CD14-positive monocyte (primary cell): ENCODE measurements at regions not wholly inside any gene's neighbourhood (a gene's known extent, or its start where the extent isn't known, plus 50 kb on each side); places are given as distances from the start of the nearest gene placed in this dataset.
"Not testable (repeated sequence)": the region's sequence is repeated elsewhere in the genome, so short reads cannot be mapped to it uniquely, and the experiment has no call there.

Source experiments
- DNase-seq, 3 donors: peaks; one replicate each; pipeline ENCODE4 v3.0.0-alpha.2; 2011 to 2022
- H2AFZ ChIP-seq: 2 replicates; pipeline ENCODE4 v1.6.0; 2012; ENCODE audit warnings: mild to moderate bottlenecking, low read depth, low read length, inconsistent platforms; ENCODE audit not compliant: insufficient read depth, poor library complexity, severe bottlenecking
- H3K27ac ChIP-seq, 2 donors: 1 replicate in 1 of 2; 2 replicates in 1 of 2; pipeline ENCODE4 v1.5.1; 2012 to 2013; ENCODE audit warnings: low read length in 2 of 2, control low read depth in 1 of 2, inconsistent platforms in 1 of 2, low read depth in 1 of 2, mild to moderate bottlenecking in 1 of 2
- H3K27me3 ChIP-seq, 2 donors: one replicate each; pipeline versions ENCODE4 v1.6.0 to v1.6.1; 2011 to 2013; ENCODE audit warnings: low read length in 2 of 2; ENCODE audit not compliant: control insufficient read depth in 2 of 2, insufficient read depth in 2 of 2
- H3K36me3 ChIP-seq, 2 donors: replicated peaks in 1 of 2; 1 replicate in 1 of 2; 2 replicates in 1 of 2; pipeline versions ENCODE4 v1.5.1 to v1.6.1; 2012 to 2013; ENCODE audit warnings: low read length in 2 of 2, control low read depth in 1 of 2, inconsistent platforms in 1 of 2, mild to moderate bottlenecking in 1 of 2; ENCODE audit not compliant: insufficient read depth in 2 of 2, control insufficient read depth in 1 of 2
- H3K4me1 ChIP-seq, 2 donors: 1 replicate in 1 of 2; 2 replicates in 1 of 2; pipeline versions ENCODE4 v1.5.1 to v1.6.1; 2012 to 2013; ENCODE audit warnings: low read length in 2 of 2, control low read depth in 1 of 2, inconsistent platforms in 1 of 2, mild to moderate bottlenecking in 1 of 2, moderate library complexity in 1 of 2; ENCODE audit not compliant: insufficient read depth in 2 of 2, control insufficient read depth in 1 of 2
- H3K4me2 ChIP-seq: replicated peaks from 2 replicates; pipeline ENCODE3; 2012; ENCODE audit warnings: low read length, moderate library complexity, mild to moderate bottlenecking; ENCODE audit not compliant: poor library complexity, severe bottlenecking; ENCODE audit errors: extremely low read depth
- H3K4me3 ChIP-seq, 3 experiments: fragments of 200-600 bp in 1 of 3; sonication (generic) in 1 of 3; replicated peaks in 1 of 3; 1 replicate in 2 of 3; 2 replicates in 1 of 3; pipeline ENCODE4 v1.5.1; 2011 to 2013; ENCODE audit warnings: low read length in 3 of 3, mild to moderate bottlenecking in 3 of 3, control low read depth in 2 of 3, low read depth in 2 of 3, inconsistent platforms in 1 of 3, moderate library complexity in 1 of 3
- H3K79me2 ChIP-seq: 2 replicates; pipeline ENCODE4 v1.6.0; 2012; ENCODE audit warnings: mild to moderate bottlenecking, control low read depth, inconsistent platforms, low read length, moderate library complexity; ENCODE audit not compliant: insufficient read depth
- H3K9ac ChIP-seq: 2 replicates; pipeline ENCODE4 v1.6.0; 2017; ENCODE audit warnings: low read length, mild to moderate bottlenecking; ENCODE audit not compliant: insufficient read depth, poor library complexity, severe bottlenecking
- H3K9me3 ChIP-seq, 2 donors: replicated peaks in 1 of 2; 1 replicate in 1 of 2; 2 replicates in 1 of 2; pipeline versions ENCODE4 v1.5.1 to v1.6.1; 2012 to 2013; ENCODE audit warnings: low read length in 2 of 2, control low read depth in 1 of 2; ENCODE audit not compliant: control insufficient read depth in 1 of 2, insufficient read depth in 1 of 2
- H4K20me1 ChIP-seq: 2 replicates; pipeline ENCODE4 v1.6.0; 2012; ENCODE audit warnings: mild to moderate bottlenecking, low read length, control low read depth, moderate library complexity; ENCODE audit not compliant: insufficient read depth
- H3K27ac Mint-ChIP-seq, 7 donors: one replicate each; pipeline ENCODE4 v1.8.0; 2020; ENCODE audit warnings: mild to moderate bottlenecking in 7 of 7, mixed read lengths in 7 of 7, moderate library complexity in 6 of 7, inconsistent platforms in 2 of 7
- H3K27me3 Mint-ChIP-seq, 3 donors: one replicate each; pipeline ENCODE4 v1.8.0; 2021 to 2022; ENCODE audit warnings: low read depth in 3 of 3, mild to moderate bottlenecking in 3 of 3, mixed read lengths in 3 of 3, moderate library complexity in 3 of 3, inconsistent platforms in 1 of 3
- H3K36me3 Mint-ChIP-seq, 2 donors: one replicate each; pipeline ENCODE4 v1.8.0; 2020; ENCODE audit warnings: mixed read lengths in 2 of 2, inconsistent platforms in 1 of 2, mild to moderate bottlenecking in 1 of 2
- H3K4me1 Mint-ChIP-seq: one replicate; pipeline ENCODE4 v1.8.0; 2020; ENCODE audit warnings: mild to moderate bottlenecking, mixed read lengths
- H3K4me3 Mint-ChIP-seq, 2 donors: one replicate each; pipeline ENCODE4 v1.8.0; 2020; ENCODE audit warnings: mild to moderate bottlenecking in 2 of 2, mixed read lengths in 2 of 2, moderate library complexity in 1 of 2
- H3K9me3 Mint-ChIP-seq, 7 donors: one replicate each; pipeline ENCODE4 v1.8.0; 2020 to 2022; ENCODE audit warnings: mixed read lengths in 7 of 7, mild to moderate bottlenecking in 6 of 7, moderate library complexity in 6 of 7, inconsistent platforms in 2 of 7
- WGBS: methylation state at CpG from one replicate; pipeline ENCODE4 v1.1.5; 2013; ENCODE audit warnings: missing lambda C conversion rate; ENCODE audit not compliant: insufficient coverage; 5-methylcytosine and 5-hydroxymethylcytosine counted together
- intact Hi-C, 2 donors: fragments of 100-400 bp; cut with micrococcal nuclease; formaldehyde crosslinking; loops; one replicate each; pipeline versions ENCODE4 v1.15.0 to v1.15.1; 2023
- TF ChIP-seq, protein P1 (sequence below): fragments of 200-600 bp; IDR thresholded peaks from one replicate; pipeline ENCODE4 v1.8.0; 2022; ENCODE audit warnings: antibody characterized with exemption, mild to moderate bottlenecking

- no peak overlapping the region for H3K4me2 ChIP-seq
- TF ChIP-seq, protein P1, sequence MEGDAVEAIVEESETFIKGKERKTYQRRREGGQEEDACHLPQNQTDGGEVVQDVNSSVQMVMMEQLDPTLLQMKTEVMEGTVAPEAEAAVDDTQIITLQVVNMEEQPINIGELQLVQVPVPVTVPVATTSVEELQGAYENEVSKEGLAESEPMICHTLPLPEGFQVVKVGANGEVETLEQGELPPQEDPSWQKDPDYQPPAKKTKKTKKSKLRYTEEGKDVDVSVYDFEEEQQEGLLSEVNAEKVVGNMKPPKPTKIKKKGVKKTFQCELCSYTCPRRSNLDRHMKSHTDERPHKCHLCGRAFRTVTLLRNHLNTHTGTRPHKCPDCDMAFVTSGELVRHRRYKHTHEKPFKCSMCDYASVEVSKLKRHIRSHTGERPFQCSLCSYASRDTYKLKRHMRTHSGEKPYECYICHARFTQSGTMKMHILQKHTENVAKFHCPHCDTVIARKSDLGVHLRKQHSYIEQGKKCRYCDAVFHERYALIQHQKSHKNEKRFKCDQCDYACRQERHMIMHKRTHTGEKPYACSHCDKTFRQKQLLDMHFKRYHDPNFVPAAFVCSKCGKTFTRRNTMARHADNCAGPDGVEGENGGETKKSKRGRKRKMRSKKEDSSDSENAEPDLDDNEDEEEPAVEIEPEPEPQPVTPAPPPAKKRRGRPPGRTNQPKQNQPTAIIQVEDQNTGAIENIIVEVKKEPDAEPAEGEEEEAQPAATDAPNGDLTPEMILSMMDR = no peak
These were observed 222.3 kb downstream of the ALG10 start for GRCh38 chr12:34244608-34245007.

DNA sequence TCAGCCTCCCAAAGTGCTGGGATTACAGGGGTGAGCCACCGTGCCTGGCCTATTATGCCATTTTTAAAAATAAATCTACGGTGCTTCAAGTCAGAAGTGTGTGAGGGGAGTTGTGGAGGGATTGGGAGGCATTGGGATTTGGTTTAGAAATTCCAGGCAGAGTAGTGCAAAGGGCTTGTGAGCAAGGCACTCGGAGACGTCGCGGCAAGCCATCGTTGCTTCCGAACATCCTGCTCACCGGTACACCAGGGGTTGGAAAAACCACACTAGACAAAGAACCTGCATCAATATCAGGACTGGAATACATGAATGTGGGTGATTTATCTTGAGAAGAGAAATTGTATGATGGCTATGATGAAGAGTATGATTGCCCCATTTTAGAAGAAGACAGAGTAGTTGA, 227.0 kb downstream of the ALG10 start:
- Histone ChIP-seq H3K4me2 (no peak overlapping the region), H4K20me1 (no peaks in the 10 kb centered on the region), H3K79me2 (no peaks in the 10 kb centered on the region), H3K4me1 (no peaks in the 10 kb centered on the region), H3K4me3 (no peak overlapping the region), H3K27ac (no peak overlapping the region), H2AFZ (no peak overlapping the region), H3K9ac (no peak overlapping the region), H3K27me3 (no peaks in the 10 kb centered on the region), H3K9me3 (peaks cover 4 to 5% of the 10 kb centered on the region in 2 donors), H3K36me3 (no peaks in the 10 kb centered on the region)
- WGBS = 100% methylated on average over 3 of the region's 9 CpGs
- DNase-seq = no peak
- TF ChIP-seq, protein P1 = no peak
- Mint-ChIP-seq H3K36me3 (no peaks in the 10 kb centered on the region), H3K4me3 (no peak overlapping the region), H3K9me3 (peaks cover 5 to 12% (median 7%) of the 10 kb centered on the region in 7 donors), H3K27me3 (no peaks in the 10 kb centered on the region), H3K4me1 (no peaks in the 10 kb centered on the region), H3K27ac (no peak overlapping the region)
- intact Hi-C loops = no loop called here

More at GRCh38 chr12:34244608-34245007, 222.3 kb downstream of the ALG10 start:
- Mint-ChIP-seq H3K4me3 (peak overlapping the region in 1 of 2 donors; percentile 9), H3K36me3 (no peaks in the 10 kb centered on the region), H3K4me1 (no peaks in the 10 kb centered on the region), H3K27ac (no peak overlapping the region), H3K27me3 (no peaks in the 10 kb centered on the region), H3K9me3 (peaks cover 5 to 16% (median 7%) of the 10 kb centered on the region in 7 donors)
- no peak overlapping the region for H2AFZ ChIP-seq
- H3K9me3 ChIP-seq = peaks cover 5 to 11% of the 10 kb centered on the region in 2 donors
- intact Hi-C loops = no loop called here
- DNase-seq = no peak
- no peak overlapping the region for H3K4me3 ChIP-seq
- no CpG with 5 or more reads among the region's 1 CpG for WGBS
- no peaks in the 10 kb centered on the region for H4K20me1 ChIP-seq
- no peak overlapping the region for H3K27ac ChIP-seq
- no peak overlapping the region for H3K9ac ChIP-seq
- H3K4me1 ChIP-seq = no peaks in the 10 kb centered on the region
- H3K27me3 ChIP-seq = no peaks in the 10 kb centered on the region
- no peaks in the 10 kb centered on the region for H3K79me2 ChIP-seq
- H3K36me3 ChIP-seq = no peaks in the 10 kb centered on the region

DNA sequence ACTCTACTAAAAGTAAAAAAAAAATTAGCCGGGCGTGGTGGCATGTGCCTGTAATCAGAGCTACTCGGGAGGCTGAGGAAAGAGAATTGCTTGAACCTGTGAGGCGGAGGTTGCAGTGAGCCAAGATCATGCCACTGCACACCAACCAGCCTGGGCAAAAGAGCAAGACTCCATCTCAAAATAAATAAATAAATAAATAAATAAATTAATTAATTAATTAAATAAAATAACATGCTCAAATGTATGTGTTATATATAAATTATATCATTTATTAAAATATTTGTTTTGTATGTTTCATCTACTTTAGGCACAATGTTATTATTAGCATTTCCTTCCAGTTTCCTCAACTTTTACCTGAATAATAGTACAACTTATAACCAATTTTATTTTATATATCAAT, 229.6 kb downstream of the ALG10 start:
- H3K79me2 ChIP-seq, H3K27me3 ChIP-seq, H3K27me3 Mint-ChIP-seq, H3K4me1 ChIP-seq, H3K4me3 Mint-ChIP-seq, H3K36me3 Mint-ChIP-seq, H2AFZ ChIP-seq, H3K9ac ChIP-seq, intact Hi-C loops, H3K36me3 ChIP-seq, H3K4me2 ChIP-seq, H3K27ac Mint-ChIP-seq, DNase-seq, H3K4me1 Mint-ChIP-seq, H4K20me1 ChIP-seq, H3K27ac ChIP-seq, H3K4me3 ChIP-seq: not testable (repeated sequence)
- H3K9me3 ChIP-seq = peaks cover 5 to 12% of the 10 kb centered on the region in 2 donors
- peaks cover 3 to 18% (median 10%) of the 10 kb centered on the region in 7 donors for H3K9me3 Mint-ChIP-seq
- WGBS = no CpG with 5 or more reads among the region's 4 CpGs
